ENCODE measurements at regions not wholly inside any gene's neighbourhood (a gene's known extent, or its start where the extent isn't known, plus 50 kb on each side); places are given as distances from the start of the nearest gene placed in this dataset.

- Histone ChIP-seq H3K27ac (ENCODE audit: low read length) (no peak overlapping the region), H3K4me3 (ENCODE audit: low read length) (no peak overlapping the region), H3F3A (ENCODE audit: low read length, unreplicated experiment) (no peaks in the 10 kb centered on the region), H2AFZ (ENCODE audit: low read length) (no peak overlapping the region), H4K20me1 (ENCODE audit: low read length) (no peaks in the 10 kb centered on the region), H3K4me1 (ENCODE audit: insufficient read depth, low read length) (peaks cover 8% of the 10 kb centered on the region; the same call in 1 of the 2 replicates), H3K9ac (ENCODE audit: low read length) (no peak overlapping the region), H3K9me2 (replicated peaks; ENCODE audit: low read length) (no peaks in the 10 kb centered on the region), H3K79me2 (ENCODE audit: low read length) (no peaks in the 10 kb centered on the region), H3K4me2 (ENCODE audit: low read length) (no peak overlapping the region), H3K9me3 (ENCODE audit: low read length) (no peaks in the 10 kb centered on the region), H3K27me3 (ENCODE audit: low read length) (no peaks in the 10 kb centered on the region), H3K36me3 (ENCODE audit: low read depth, low read length) (no peaks in the 10 kb centered on the region)
- ATAC-seq (no peak), DNase-seq (no peak)
- CTCF ChIA-PET = no interaction called here
- intact Hi-C loops (cut with micrococcal nuclease) = no loop called here
- BruUV-seq (replicated peaks) = no TSS peak
- TF ChIP-seq EZH2phosphoT487 (IDR thresholded peaks at IDR 0.05; ENCODE audit: borderline replicate concordance, low read length) (no peak), CTCF (conservative IDR thresholded peaks at IDR 0.05; ENCODE audit: low read depth, low read length) (no peak), EZH2 (IDR thresholded peaks at IDR 0.05; ENCODE audit: low read length, unreplicated experiment) (no peak)
- POLR2A ChIA-PET (ENCODE audit: unreplicated experiment) = no interaction called here
These were observed 836.0 kb upstream of the FBXO33 start for GRCh38 chr14:40268236-40268635.

- Histone ChIP-seq H4K20me1 (ENCODE audit: low read length) (no peaks in the 10 kb centered on the region), H3K9me3 (ENCODE audit: low read length) (no peaks in the 10 kb centered on the region), H3F3A (ENCODE audit: low read length, unreplicated experiment) (no peaks in the 10 kb centered on the region), H3K9me2 (replicated peaks; ENCODE audit: low read length) (no peaks in the 10 kb centered on the region), H3K27me3 (ENCODE audit: low read length) (no peaks in the 10 kb centered on the region), H3K4me2 (ENCODE audit: low read length) (no peak overlapping the region), H2AFZ (ENCODE audit: low read length) (no peak overlapping the region), H3K79me2 (ENCODE audit: low read length) (no peaks in the 10 kb centered on the region), H3K4me1 (ENCODE audit: insufficient read depth, low read length) (no peaks in the 10 kb centered on the region), H3K9ac (ENCODE audit: low read length) (no peak overlapping the region), H3K36me3 (ENCODE audit: low read depth, low read length) (no peaks in the 10 kb centered on the region), H3K4me3 (ENCODE audit: low read length) (no peak overlapping the region), H3K27ac (ENCODE audit: low read length) (no peak overlapping the region)
- TF ChIP-seq EZH2 (IDR thresholded peaks at IDR 0.05; ENCODE audit: low read length, unreplicated experiment) (no peak), CTCF (conservative IDR thresholded peaks at IDR 0.05; ENCODE audit: low read depth, low read length) (no peak), EZH2phosphoT487 (IDR thresholded peaks at IDR 0.05; ENCODE audit: borderline replicate concordance, low read length) (no peak)
- no peak for DNase-seq
- ATAC-seq = no peak
- CTCF ChIA-PET = no interaction called here
- POLR2A ChIA-PET (ENCODE audit: unreplicated experiment) = no interaction called here
- no TSS peak for BruUV-seq (replicated peaks)
- intact Hi-C loops (cut with micrococcal nuclease) = no loop called here
These were observed 832.9 kb upstream of the FBXO33 start for GRCh38 chr14:40265096-40265495.

- H3K9me2 ChIP-seq (replicated peaks; ENCODE audit: low read length) = no peaks in the 10 kb centered on the region
- no peak overlapping the region for H2AFZ ChIP-seq (ENCODE audit: low read length)
- ChIA-PET POLR2A (ENCODE audit: unreplicated experiment) (no interaction called here), CTCF (no interaction called here)
- no peak overlapping the region for H3K27ac ChIP-seq (ENCODE audit: low read length)
- ATAC-seq = peak; percentile 49; the same call in 1 of the 2 replicates
- H3K4me3 ChIP-seq (ENCODE audit: low read length) = no peak overlapping the region
- DNase-seq = peak; percentile 44
- TF ChIP-seq CTCF (conservative IDR thresholded peaks at IDR 0.05; ENCODE audit: low read depth, low read length) (peak; percentile 60), EZH2 (IDR thresholded peaks at IDR 0.05; ENCODE audit: low read length, unreplicated experiment) (no peak)
- intact Hi-C loops (cut with micrococcal nuclease) = loop anchor here (5.0 kb wide), 1 partner anchor 266 kb away; no protein-coding TSS in a partner anchor
- H3K4me1 ChIP-seq (ENCODE audit: insufficient read depth, low read length) = peaks cover 15% of the 10 kb centered on the region
- no peaks in the 10 kb centered on the region for H4K20me1 ChIP-seq (ENCODE audit: low read length)
- no peaks in the 10 kb centered on the region for H3K36me3 ChIP-seq (ENCODE audit: low read depth, low read length)
- H3F3A ChIP-seq (ENCODE audit: low read length, unreplicated experiment) = no peaks in the 10 kb centered on the region
- no peaks in the 10 kb centered on the region for H3K79me2 ChIP-seq (ENCODE audit: low read length)
- BruUV-seq (replicated peaks) = no TSS peak
- H3K9ac ChIP-seq (ENCODE audit: low read length) = no peak overlapping the region
- H3K4me2 ChIP-seq (ENCODE audit: low read length) = no peak overlapping the region
- H3K9me3 ChIP-seq (ENCODE audit: low read length) = no peaks in the 10 kb centered on the region
- no peaks in the 10 kb centered on the region for H3K27me3 ChIP-seq (ENCODE audit: low read length)
These were observed 820.7 kb upstream of the FBXO33 start for GRCh38 chr14:40252817-40253447.
